ENCODE measurements at regions not wholly inside any gene's neighbourhood (a gene's known extent, or its start where the extent isn't known, plus 50 kb on each side); places are given as distances from the start of the nearest gene placed in this dataset.
"Not testable (repeated sequence)": the region's sequence is repeated elsewhere in the genome, so short reads cannot be mapped to it uniquely, and the experiment has no call there.

DNA sequence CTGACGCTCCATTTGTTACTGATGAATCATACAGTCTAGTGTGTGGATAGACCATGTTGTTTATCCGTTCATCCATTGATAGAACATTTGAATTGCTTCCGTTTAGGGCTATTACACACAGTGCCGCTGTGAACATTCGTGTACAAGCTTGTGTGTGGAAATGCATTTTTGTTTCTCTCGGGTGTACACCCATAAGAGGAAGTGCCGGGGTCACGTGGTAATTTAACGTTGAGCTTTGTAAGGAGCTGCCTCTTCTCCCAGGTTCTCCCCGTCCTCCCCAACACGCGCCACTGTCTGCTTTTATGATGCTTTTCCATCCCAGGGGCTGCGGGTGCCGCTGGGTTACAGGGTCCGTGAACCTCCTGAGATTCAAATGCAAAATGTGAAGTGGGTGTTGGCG is 142.3 kb downstream of the IGLL1 start:
- DNase-seq (ENCODE audit: low read depth): no peak

DNA sequence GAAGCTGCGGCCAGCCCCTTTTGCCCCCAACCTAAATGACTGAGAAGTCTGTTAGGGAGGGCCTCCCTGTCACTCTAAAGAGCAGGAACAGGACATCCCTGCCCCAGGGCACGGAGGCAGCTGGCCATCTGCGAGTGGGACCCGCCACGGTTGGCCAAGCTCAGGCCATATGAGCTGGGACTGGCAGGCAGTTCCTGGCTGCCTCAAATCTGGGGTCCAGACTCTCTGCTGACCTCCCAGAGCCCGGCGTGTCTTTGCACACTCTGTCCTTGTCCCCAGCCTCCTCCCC is 143.0 kb downstream of the IGLL1 start:
- not testable (repeated sequence) for DNase-seq (ENCODE audit: low read depth)

DNA sequence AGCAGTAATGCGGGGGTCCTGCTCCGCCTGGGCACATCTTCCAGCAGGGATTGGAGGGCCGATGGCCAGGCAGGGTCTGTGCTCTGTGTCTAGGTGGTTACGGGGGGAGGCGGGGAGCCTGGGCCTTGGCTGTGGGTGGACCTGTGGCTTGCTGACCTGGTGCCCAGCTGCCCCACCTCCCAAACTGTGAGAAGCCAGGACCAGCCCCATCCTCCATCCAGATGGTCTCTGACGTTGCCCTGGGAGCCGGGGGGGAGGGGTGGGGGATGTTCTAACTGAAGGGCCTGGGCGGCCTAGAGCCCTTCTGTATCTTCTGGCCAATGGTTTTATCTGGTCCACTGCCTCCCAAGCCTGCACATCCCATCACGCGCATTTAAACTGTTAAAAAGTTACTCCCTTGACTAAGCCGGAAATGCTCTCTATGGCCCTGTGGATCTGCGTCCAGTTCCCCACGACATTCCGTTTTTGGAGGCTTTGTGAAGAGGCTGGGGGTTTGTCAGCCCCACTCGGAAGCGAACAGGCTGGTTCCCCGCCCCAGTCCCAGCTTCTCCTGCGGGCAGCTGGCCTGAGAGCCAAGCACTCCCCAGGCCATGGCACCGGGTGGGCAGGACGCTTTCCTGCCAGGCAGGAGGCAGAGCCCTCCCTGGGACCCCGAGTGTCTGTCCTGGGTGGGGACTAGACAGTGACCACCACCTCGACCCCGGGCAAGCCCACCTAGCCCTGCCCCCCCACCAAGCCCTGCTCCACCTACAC is 143.6 kb downstream of the IGLL1 start:
- not testable (repeated sequence) for DNase-seq (ENCODE audit: low read depth)

DNA sequence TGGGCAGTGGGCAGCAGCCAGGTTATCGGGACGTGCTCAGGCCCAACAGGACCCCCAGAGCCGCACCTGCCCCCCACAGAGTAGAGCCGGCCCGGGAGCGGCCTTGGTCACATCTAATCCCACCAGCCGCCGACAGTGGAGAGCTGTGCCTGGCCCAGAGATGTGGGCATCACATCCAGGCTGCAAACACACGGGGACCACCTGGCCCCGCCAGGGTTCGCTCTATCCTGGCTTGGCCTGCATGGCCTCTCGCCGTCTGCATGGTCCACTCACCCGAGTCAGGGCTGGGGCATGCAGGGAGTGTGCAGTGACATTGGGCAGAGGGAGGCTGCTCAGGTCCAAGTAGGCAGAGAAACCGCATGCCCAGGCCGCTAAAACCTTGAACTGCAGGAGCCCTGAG is 144.9 kb downstream of the IGLL1 start:
- not testable (repeated sequence) for DNase-seq (ENCODE audit: low read depth)

DNA sequence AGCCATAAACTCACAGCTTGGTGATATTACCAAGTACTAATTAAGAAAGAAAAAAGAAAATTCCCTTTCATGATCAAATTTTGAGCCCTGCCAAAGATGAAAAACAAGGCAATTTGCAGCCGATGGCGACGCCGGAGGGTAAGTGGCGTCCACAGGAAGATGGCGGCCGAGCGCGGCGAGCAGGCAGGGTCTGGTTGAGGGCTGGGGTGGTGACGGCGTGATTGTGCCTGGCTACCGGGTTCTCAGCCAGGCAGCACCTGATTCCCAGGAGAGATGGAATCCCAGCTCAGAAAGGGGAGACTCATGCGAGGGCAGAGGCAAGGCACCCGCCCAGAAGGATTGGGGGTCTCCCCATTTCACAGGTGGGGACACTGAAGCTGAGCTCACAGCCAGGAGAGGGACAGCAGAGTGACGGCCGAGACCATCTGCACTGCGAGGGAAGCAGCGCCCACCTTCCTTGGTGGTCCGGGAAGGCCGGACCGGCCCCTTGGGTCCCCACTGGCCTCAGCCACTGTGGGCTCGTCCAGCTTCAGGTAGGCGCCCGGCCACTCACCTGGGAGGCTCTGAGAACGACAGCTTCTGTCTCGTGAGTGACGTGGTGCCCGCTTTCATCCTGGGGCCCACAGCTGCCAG is 145.8 kb downstream of the IGLL1 start:
- not testable (repeated sequence) for DNase-seq (ENCODE audit: low read depth)

DNA sequence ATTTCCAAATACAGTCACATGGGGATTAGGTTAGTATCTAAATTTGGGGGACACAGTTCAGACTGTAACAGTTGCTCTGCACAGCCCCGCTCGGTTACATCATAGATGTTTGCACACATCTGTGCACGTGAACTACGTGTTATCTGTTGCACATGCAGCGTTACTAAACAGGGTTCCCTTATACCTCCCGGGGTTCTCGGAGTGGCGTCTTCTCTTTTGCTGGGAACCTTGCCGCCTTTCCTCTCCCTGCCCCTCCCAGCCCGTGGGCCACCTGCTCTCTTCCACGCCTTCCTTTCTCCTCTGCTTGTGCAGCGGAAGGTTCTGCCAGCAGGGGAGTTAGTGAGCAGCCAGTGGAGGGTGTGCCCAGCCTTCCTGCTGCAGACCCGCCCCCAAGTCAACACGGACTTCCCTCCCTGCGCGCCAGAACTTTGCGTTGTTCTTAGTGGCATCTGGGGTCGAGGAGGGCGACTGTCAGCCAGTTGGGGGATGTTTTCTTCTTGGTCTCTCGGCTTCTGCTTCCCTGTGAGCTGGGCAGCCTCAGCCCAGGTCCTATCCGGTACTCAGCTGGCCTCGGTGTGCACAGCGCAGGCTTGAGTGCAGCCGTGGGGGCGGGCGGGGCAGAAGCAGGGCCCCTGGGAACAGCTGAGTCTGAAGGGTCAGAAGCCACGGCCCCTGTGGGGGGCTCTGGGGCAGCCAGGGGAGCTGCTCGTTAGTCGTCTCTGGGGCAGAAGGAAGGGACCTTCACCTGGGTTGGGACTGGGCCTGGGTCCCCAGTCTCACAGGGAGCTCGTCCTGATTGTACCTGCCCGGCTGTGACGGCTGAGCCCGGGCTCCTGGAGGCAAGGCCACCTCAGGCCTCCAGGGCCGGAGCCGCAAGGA is 146.7 kb downstream of the IGLL1 start:
- DNase-seq (ENCODE audit: low read depth): not testable (repeated sequence)

DNA sequence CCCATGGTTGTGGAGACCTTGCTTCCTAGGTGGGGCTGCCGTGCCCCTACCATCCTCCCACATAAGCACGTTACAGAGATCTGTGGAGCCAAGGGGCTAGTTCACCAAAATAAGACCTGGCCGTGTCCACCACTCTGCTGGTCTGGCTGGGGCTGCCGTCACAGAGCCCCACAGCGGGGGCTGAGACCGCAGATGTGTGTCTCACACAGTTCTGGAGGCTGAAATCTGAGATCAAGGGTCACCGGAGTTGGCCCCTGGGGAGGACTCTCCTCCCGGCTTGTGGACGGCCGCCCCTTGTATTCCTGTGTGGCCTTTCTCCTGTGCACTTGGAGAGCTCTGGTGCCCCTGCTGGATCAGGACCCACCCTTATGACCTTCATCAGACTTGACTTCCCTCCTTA is 147.4 kb downstream of the IGLL1 start:
- not testable (repeated sequence) for DNase-seq (ENCODE audit: low read depth)

DNA sequence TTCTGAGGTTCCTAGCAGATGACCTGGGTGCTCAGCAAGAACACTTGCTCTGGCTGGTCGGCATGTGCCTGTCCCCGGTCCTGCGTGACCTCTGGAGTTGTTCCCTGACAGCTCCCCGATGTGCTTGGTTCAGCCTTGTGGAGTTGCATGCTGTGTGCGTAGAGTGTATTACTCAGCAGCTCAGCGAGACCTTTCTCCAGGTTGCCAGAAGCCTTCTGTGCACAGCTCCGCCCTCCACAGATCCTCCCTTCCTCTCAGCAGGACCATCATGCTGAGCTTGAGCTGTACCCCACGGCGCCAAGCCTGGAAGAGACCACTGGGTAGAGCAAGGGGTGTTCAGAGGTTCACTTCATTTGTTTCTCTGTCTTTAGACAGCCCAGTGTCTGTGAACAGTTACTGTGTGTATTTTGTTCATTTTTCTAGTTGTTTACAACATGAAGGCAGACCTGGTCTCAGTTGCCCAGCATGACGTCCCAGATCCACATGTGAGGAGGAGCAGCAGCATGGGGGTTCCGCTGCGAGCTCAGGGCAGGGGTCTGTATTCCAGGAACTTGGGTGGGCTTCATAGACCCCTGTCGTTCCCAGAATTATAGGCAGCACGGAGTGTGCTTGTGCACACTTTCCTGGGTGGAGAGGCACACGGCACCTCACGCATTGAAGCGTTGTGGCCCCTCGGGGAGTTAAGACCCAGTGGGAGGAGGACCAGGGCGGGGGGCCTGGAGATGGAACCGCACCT is 148.6 kb downstream of the IGLL1 start:
- no peak for DNase-seq (ENCODE audit: low read depth)

DNA sequence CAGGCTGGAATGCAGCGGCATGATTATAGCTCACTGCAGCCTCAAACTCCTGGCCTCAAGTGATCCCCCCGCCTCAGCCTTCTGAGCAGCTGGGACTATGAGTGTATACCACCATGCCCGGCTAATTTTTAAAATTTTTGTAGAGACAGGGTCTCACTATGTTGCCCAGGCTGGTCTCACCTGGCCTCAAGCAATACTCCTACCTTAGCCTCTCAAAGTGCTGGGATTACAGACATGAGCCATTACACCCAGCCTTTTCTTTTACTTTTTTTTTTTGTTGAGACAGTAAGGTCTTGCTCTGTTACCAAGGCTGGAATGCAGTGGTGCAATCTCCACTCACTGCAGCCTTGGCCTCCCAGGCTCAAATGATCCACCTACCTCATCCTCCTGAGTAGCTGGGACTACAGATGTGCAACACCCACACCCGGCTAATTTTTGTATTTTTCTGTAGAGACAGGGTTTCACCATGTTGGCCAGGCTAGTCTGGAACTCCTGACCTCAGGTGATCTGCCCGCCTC is 155.5 kb downstream of the IGLL1 start:
- DNase-seq (ENCODE audit: low read depth): not testable (repeated sequence)

DNA sequence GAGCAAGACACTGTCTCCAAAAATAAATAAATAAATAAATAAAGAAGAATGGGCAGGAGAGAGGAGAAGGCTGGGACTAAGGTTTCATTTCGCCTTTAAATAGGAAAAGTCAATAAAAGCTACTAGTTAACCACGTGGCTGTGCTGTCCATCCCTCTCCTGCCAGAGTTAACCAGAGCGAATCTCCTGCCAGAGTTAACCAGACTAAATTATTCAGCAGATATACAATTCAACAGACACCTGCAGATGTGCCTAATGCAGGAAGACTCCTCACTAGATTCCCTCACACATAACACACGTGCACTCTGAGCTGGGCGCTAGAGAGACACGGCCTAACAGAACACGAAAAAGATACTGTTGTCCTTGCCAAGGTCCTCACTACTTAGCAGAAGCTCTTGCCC is 156.1 kb downstream of the IGLL1 start:
- DNase-seq (ENCODE audit: low read depth): no peak

DNA sequence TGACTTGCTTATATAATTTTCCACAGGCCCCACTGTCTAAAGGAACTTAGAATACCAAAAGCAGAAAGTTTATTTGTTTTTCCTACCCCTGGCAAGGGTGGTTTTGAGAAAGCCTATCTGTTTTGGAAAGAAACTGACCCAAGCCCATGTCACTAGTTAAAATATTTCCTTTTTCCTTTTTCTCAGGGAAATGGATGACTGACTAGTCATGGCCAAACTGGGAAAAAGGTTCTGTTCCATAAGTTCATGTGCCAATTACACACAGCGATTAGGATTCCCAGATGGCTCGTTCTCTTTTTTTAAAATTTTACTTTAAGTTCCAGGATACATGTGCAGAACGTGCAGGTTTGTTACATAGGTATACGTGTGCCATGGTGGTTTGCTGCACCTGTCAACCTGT is 157.8 kb downstream of the IGLL1 start:
- DNase-seq (ENCODE audit: low read depth): not testable (repeated sequence)

DNA sequence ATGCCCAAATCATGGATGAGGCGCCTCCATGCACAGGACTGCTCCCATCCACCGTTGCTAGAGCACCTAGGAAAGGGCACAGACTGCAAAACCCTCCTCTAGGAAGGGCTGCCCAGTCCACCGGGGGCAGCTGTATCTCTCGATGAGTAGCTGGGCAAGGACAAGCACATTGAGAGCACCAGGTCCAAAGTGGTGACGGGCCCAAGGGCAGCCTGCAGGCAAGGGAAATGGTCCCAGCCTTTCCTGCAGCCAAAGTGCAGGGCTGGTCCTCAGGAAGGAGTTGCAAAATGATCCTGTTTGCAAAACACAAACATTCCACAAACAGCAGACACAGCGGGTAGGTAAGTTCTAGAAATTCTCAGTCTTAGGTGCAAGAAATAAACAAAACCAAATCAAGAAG is 158.8 kb downstream of the IGLL1 start:
- DNase-seq (ENCODE audit: low read depth): not testable (repeated sequence)

DNA sequence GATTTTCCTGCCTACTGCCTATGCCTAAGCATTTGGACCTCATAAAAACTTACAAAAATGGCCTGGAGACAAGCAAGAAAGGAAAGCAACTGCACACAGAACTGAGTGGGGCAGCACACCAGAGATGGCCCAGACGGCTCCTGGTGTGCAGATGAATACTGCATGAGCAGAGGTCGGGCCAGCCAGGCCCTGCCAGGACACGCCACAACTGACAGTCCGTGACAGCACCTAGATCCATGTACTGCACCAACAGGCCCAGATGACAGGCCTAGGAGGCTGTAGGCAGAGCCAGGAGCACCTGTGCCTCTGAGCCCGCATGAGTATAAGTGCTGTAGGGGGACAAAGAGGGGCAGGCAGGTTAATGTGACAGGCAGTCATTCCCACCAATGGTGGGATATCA is 160.2 kb downstream of the IGLL1 start:
- DNase-seq (ENCODE audit: low read depth): no peak

DNA sequence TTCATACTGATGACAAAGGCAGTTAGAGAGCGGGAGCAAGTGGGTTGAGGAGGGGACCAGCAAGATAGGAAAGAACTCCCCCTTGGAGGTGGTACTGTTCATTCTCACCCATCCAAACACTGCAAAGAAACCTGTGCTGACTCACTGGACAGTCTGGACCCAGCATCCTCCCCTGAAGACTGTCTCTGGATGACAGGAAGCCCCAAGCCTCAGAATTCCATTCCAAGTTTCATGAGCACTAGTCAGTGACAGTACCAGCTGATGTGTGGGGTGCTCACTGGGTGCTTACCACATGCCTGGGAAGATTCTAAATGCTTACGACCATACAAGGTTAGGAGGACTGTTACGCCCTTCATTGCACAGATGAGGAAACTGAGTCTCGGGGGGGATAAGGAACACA is 160.9 kb downstream of the IGLL1 start:
- no peak for DNase-seq (ENCODE audit: low read depth)

DNA sequence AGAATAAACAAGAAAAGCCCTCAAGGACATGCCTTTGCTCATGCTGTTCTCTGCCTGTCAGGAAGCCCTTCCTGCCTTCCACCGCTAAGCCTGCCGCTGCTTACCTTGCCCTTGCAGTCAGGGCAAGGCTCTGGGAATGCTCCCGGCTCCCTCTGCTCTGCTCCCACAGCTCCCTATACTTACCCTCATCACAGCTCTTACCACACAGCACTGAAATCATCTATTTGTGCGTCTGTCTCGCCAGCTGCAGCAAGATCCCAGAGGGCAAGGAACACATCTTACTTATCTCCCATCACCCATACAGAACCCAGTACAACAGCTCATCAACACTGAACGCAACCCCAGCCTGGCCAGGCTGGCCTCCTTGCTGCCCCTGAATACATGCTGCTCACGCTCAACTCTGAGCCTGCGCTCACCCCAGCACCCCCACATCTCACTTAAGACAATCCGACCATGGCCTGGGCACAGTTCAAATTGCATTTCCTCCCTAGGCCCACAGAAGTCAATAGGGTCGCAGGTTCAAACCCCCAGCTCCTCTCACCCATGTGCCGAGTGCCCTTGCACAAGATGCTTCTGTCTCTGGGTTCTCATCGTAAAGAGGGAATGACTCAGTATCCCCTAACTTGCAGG is 161.8 kb downstream of the IGLL1 start:
- DNase-seq (ENCODE audit: low read depth): no peak

DNA sequence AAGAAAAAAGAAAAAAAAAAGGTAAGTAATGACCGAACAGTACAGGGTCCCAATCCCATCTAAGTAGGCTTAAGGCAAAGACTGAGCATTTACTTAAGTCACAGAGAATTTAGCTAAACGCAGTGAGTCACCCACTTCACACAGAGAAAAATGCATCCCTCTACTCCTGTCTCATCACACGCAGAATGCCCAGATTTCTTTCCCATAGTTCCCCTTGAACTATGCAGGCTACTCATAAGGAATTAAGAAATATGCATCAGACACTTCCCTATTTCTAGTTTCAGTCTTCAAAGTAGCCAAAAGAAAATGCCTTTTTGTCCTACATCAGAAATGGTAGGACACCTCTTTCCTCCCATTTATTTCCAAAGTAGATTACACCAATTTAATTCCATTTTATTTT is 162.8 kb downstream of the IGLL1 start:
- DNase-seq (ENCODE audit: low read depth): not testable (repeated sequence)

DNA sequence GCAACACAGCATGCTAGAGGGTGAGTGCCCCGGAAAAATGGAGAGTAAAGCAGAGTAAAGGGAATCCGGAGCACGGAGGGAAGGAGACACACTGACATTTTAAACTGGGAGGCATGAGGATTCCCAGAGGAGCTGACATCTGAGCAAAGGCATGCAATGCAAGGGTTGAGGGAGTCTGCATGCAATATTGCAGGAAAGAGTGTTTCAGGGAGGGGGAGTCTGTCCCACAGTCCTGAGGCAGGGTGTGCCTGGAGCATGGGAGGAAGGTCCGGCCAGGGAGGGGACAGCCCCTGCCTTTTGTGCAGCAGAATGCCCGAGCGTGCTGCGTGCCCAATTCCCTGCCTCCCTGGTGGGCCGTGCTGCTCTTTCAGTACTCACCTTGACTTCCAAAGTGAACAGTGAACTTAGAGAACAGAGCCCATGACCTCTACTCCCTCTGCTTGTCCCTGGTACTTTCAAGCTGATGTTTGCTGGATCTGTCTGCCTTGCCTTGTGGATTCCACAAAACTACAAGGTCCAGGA is 163.9 kb downstream of the IGLL1 start:
- not testable (repeated sequence) for DNase-seq (ENCODE audit: low read depth)

DNA sequence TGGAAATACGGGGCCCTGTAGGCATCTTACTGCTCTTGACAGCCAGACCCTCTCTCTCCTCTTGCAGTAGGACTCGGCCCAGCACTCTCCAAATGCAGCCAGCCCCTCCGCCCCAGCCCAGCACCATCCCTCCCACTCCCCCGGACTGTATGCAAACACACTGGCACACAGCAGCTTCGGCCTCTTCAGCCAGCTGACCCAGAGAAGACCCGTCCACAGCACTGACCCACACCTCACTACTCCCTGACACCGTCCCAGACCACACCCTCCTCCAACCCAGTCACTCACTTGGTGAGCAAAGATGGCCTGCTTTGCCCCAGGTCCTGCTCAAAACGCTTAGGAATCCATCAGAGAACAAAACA is 164.6 kb downstream of the IGLL1 start:
- no peak for DNase-seq (ENCODE audit: low read depth)

DNA sequence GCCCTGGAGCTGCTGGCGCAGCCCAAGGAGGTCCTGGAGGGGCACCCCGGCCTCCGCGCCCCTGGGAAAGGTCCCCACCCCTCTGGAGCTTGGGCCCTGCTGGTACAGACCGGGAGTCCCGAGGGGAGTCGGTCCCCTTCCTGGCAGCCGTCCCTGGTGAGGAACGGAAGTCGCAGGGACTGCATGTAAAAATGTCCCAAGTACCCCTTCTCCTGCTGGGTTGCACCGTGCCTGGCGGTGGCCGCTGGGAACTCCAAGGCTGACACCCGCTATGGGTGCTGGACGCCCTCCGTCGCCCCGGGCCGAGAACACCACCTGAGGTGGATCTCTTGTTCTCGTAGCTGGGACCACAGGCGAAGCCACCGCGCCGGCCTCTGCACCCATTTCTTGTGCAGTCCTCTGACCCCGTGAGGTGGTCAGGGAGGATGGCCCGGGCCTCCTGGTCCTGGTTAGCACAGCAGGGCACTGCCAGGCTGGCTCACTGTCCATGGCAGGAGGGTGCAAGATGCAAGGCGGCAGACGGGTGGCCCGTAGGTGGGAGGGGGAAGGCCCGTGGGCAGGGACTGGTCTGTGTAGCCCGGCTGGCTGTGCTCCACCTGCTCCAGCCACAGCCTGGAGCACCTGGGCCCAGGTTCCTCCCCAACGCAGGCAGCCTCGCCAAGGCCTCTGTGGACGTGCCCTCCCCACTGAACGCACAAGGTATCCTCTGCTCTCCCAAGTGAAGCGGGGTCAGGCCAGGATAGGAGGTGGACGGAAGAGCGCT is 165.2 kb downstream of the IGLL1 start:
- no peak for DNase-seq (ENCODE audit: low read depth)

DNA sequence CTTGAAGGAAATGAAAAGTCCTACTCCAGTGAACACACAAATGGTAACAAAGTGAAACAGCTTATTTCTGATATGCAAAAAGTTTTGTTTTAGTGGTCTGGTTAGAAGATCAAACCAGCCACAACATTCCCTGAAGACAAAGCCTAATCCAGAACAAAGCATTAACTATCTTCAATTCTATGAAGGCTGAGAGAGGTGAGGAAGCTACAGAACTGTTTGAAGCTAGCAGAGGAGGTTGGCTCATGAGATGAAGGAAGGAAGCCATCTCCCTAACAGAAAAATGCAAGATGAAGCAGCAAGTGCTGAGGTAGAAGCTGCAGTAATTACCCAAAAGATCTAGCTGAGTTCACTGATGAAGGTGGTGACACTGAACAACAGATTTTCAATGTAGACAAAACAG is 168.4 kb downstream of the IGLL1 start:
- no peak for DNase-seq (ENCODE audit: low read depth)

DNA sequence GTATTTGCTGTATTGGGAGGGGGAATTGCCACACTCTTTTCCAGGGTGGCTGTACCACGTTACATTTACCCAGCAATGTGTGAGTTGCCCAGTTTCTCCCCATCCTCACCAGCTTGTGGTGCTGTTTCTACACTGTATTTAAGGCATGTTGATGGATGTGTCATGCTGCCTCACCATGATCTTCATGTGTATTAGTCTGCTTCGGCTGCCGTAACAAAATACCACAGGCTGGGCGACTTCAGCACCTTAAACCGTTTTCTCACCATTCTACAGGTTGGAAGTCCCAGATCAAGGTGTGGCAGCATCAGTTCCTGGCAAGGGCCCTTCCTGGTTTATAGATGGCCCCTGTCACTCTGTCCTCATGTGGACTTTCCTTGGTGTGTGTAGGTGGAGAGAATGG is 169.7 kb downstream of the IGLL1 start:
- no peak for DNase-seq (ENCODE audit: low read depth)
